GM18511 (cell line): ENCODE measurements at regions not wholly inside any gene's neighbourhood (a gene's known extent, or its start where the extent isn't known, plus 50 kb on each side); places are given as distances from the start of the nearest gene placed in this dataset.

ENCODE experiments used
- ATAC-seq: cut with Tn5 transposase; IDR thresholded peaks from one replicate; pipeline ENCODE4 v1.9.1; 2021; ENCODE audit warnings: mild to moderate bottlenecking, moderate library complexity; ENCODE audit not compliant: unreplicated experiment

DNA sequence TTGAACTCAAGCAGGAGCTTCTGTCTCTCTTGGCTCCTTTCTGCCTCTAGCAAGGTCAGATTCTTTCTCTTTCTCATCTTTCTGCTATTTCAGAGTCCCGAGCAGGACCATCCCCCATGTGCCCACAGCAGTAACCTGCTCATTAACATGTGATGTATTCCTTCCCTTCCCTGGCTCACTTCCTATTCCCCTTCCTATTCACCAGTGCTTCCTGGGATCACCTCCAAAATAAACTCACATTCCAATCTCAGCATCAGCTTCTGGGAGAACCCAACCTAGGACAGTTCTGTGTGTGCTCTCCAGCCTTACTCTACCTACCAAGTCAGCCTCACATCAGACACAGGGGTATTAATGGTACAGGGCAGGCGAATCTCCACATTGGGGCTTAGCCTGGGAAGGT lies 546.4 kb upstream of the SALL1 start:
- ATAC-seq, result no peak

DNA sequence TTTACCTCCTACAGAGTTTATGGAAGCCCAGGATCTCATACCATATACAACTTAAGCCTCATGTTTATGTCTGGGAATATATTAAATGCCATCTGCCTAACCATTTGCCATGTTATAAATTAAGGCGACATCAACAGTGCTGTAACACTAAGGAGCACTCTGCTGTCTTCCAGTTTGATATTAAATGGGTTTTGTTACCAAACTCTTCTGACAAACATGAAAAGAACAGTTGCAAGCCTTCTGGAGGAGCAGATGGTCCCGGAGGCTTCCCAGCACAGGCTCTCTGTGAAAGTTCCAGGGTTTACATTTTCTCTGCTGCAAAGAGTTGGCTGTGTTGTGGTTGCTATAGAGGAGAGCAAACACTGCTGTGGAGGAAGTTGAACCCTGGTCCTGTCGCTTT lies 545.3 kb upstream of the SALL1 start:
- ATAC-seq, result no peak

DNA sequence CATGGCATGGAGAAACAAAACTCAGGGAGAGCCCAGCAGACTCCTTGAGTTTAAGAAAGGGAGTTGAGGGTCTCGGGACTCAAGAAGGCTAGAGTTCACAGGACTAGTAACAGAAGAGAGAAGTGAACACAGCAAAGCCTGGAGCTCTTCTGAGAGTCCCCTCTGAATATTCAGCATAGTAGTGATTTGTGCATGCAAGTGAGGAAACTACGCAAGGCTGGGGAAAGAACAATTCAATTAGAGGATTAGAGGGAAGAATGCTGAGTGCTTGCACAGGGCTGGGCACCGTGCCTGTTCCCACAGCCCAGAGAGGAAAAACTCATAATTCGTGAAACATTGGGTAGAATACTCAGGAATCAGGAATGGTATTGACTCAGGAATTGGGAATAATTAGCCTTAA lies 540.0 kb upstream of the SALL1 start:
- no peak for ATAC-seq

DNA sequence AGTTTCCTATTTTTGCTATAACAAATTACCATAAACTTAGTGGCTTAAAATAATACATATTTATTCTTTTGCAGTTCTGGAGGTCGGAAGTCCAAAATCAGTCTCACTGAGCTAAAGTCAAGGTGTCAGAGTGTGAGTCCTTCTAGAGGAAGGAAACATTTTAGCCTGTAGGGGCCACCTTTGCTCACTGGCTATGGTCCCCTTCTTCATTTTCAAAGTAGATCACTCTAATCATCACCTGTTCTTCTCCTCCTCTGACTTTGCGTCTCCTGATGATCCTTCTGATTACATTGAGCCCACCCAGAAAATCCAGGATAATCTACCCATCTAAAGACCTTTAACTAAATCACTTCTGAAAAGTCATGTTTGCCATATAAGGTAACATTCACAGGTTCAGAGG lies 534.4 kb upstream of the SALL1 start:
- no peak for ATAC-seq

DNA sequence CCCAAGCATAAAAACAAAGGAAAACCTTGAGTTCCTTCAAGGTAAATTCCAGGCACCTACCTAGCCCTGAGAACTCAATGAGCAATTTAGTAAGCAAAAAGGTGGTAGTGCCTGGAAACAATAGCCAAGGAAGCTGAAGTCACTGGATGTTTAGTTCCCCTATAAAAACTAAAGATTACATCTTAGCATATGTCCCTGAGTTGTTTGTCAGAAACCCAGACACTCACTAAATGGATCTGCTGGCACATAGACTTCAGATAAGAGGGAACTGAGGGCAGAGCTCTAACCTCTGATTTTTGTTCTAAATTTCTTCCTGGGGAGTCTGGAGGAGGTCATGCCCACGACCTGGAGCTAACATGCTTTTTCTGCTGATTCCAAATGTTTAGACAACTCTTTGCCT lies 532.8 kb upstream of the SALL1 start:
- ATAC-seq, result no peak

DNA sequence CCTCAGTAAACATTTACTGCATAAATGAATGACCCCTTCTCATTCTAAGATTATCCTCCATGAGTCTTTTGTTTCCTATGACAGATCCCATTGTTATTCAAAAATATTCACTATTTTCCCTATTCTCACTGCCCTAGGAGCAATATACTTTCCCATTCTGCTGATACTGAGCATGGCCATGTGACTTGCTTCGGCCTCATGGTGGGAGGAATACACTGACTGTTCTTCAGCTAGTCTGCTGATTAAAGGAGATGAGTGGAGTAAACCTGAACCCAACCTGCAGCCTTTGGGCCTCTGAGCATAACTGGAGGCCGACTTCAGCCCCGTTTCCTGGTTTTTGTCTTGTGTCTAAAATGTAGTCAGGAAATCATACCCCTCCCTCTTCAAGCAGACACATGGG lies 531.8 kb upstream of the SALL1 start:
- ATAC-seq, result no peak

DNA sequence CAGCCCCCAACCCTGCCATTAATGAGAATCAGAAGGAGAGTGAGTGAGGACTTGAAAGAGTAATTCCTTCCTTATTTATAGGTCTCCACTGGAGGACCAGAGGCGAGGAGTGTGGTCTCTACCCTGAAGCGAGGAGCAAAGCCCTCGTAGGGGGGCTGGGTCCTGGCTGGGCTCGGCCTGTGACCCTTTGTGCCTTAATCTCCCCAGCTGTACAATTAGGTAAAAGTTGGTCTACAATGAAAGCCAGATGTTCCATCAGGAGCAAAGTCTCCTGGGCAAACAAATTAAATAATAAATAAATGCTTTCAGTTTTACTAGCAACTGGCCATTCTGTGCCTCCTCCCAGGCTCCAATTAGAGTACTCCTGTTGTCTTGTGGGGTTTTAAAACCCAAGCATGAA lies 523.5 kb upstream of the SALL1 start:
- no peak for ATAC-seq

DNA sequence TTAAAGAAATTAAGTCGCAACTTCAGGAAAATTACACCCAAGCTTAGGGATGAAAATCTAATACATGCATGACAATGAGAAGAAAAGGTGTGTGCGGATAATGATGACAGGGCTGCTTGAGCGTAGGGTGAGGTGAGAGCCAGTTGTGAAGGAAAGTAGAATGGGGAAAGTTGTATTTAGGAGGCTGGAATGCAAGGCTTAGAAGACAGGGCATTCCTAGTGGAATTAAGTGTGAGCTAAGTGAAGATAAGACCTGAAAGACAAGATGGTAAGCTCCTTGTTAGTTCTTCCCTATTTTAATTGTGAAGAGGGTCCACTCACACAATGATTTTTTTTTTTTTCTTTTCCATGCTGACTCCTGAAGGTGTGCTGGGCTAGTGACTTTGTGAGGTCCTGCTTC lies 519.5 kb upstream of the SALL1 start:
- ATAC-seq, result no peak

DNA sequence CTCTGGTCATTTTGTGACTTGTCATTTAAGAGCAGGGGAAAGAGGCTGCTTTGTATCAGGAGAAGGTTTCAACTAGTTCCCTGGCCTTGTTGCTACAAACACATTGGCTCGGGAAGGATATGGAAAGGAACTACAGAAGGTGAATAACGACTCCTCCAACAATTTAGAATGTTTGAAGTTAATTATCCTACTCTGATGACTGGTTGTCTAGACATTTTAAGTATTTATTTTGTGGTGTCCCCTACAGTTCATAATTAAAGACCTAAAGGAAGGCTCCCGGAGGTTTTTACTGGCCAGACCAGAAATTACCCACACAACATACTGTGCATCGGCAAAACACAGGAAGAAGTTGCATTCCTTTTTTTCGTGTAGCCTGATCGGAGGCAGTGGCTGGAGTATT lies 515.8 kb upstream of the SALL1 start:
- ATAC-seq, result no peak

DNA sequence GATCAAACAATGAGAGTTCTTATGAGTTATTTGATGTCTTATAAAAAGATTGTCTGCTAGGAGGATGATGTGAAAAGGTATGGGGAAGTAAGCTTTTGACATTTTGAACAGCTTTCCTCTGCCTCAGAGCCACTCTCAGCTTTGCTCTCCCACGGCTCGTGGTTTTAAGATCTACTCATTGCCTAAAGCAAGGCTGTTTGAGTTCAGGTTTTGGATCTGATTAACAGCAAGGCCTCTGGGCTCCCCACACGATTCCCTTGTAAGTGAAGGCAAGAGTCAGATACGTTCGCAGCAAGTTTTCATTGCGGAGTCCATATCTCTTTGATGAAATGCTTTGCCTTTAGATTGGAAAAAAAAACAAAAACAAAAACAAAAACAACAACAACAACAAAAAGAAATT lies 515.0 kb upstream of the SALL1 start:
- ATAC-seq, result no peak

DNA sequence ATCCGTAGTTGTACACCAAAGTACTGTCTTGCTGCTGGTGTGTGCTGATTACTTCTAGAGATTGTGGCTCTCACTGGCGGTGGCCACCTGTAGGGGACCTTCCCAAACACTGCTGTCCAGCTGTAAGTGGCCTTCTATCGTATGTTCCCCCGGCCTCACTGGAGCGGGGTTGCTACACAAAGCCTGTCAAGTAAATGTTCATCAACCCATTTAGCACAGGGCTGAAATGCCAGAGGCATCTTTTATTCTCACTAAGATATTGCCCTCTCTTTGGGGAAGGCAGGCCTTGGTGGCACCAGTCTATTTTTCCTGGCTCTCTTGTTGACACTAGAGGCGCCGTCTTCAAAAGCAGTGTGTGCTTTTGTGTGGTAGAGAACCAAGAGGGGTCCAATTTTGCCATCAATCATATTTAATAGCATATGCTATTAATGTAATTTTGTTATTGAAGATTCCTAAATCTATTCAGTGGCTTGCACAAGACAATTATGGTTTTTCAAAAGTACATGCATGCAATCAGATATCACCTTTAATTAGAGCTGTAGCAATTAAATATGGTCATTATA lies 514.4 kb upstream of the SALL1 start:
- no peak for ATAC-seq

DNA sequence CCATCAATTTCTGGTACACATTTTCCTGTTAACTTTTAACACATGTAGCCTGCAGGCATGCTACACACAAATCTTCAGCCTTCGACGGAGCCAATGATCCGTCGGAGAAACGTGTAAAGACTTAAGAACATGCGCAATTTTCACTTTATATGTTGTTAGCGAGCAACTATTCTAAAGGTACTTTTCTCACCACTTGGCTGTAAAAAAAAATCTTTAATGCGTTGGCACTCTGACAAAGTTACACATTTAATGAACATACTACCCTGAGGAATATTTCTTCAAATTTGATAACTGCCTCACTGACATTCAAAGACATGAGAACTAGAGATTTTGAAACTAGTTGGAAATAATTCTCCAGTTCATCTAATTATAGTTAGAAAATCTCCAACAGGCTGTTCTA lies 507.5 kb upstream of the SALL1 start:
- no peak for ATAC-seq

DNA sequence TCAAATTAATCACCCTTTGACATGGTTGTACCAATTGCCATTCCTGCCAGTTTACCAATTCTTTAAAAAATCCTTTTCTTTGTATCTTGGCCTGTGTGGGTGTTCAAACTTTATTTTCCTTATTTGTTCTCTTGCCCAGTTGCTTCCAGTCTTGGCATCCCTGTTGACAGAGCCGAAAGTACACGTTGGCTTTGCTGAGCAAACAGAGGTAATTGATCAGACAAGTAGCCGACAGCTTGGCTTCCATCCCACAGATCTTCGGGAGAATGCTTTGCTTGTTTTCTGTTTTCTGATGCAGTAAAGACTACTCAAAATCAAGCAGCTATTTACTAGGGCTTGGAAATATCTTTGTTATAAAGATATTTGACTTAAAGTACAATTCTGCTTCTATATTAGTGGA lies 506.8 kb upstream of the SALL1 start:
- no peak for ATAC-seq

DNA sequence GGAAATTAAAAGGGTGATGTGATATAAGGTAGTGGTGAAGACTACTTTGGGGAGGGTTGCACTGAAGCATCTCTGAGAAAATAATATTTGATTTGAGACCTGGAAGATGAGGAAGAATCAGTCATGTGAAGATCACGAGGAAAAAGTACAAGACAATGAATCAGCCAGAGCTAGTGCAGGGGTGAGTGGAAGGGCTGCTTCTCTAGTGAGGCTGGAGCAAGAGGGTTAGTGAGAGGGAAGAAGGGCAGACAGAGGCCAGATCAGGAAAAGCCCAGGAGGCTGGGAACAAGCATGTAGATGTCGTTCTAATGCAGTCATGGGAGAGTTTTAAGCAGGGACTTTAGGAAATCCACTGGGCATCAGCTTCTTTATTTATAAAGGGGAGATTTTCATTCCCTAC lies 504.2 kb upstream of the SALL1 start:
- ATAC-seq, result no peak

DNA sequence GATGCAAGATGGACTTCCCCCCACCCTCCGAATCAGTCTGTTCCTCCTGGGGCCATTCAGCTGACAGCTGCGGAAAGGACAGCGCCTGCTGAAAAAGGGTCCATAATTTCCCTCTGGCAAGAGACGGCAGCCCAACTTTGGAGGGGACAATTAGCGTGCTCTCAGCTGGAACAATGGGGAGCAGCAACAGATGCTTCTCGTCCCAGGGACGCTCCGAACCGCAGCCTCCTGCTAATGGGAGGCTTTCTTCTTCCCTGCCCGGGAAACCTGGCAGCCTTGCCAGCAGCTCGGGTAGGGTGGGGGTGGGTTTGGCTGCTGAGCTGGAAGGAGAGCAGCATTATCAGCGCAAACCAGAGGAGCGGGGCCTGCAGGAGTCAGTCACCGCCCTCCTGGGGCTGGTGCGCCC lies 500.0 kb upstream of the SALL1 start:
- ATAC-seq, result no peak

DNA sequence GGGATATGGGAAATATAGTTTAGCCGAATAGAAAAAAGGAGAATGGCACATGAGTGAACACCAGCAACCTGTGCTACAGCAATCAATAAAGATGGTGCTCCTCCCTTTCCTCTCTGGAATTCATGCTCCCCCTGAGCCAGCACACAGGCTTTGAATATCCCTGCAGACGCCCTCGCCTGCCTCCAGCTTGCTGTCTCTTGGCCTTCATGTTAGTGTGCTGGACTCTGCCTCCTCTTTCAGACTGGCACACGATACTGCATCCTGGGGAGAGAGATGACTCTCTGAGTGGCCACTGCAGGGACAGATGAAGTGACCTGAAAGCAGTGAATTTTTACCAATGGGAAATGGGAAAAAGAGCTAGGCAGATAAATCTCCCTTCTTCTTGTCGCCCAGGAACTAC lies 498.6 kb upstream of the SALL1 start:
- ATAC-seq, result no peak

DNA sequence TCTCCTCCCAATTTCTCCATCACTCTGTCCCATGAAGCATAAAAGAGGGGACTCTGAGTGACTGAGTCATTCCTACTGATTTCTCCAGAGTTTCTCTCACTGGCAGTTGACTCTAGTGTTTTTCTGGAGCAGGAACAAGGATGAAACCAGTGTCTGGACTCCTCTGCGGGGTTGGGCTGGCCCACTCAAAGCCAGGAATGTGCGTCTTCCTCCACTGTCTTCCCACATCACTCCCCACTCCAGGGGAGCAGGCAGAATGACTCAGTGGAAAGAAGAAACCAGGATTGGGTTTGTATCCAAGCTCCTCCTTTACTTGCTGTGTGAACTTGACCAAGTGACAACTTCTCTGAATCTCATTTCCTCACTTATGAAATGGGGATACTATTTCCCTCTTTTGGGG lies 497.5 kb upstream of the SALL1 start:
- no peak for ATAC-seq

DNA sequence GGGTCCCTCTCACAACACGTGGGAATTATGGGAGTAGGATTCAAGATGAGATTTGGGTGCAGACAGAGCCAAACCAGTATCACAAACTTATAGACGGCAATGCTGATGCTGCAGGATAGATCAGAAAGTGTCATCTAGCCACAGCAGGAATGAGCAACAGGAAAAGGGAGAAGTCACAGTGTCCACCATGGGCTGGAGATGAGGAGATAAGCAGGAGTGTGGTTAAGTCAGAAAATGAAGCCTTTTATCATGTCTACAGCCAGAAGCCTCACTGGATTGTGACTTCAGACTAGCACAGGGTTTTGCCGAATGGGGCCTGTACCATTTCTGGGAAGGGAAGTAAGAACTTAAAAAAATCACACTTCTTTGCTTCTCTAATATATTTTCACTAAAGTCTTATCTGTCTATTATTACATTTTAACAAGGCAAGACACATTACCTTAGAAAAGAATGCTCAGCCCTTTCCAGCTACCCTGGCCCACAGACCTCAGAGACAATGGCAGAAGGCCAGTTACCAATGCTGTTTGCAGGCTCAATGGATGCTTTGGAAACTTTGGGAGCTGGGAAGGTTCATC lies 490.2 kb upstream of the SALL1 start:
- ATAC-seq, result no peak

DNA sequence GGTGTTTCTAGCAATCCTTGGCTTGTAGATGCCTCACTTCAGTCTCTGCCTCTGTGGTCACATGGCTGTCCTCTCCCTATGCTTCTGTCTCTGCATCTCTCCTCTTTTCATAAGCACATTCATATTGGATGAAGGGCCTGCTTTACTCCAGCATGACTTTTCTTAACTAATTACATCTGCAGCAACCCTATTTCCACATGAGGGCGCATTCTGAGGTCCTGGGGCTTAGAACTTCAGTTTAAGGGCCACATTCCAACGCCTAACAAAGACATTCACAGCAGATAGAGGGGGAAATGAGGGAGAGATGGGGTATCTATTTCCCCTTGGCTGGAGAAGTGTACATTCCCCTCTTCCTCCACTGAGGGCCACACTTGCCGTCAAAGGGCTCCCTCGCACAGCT lies 489.1 kb upstream of the SALL1 start:
- ATAC-seq, result no peak

DNA sequence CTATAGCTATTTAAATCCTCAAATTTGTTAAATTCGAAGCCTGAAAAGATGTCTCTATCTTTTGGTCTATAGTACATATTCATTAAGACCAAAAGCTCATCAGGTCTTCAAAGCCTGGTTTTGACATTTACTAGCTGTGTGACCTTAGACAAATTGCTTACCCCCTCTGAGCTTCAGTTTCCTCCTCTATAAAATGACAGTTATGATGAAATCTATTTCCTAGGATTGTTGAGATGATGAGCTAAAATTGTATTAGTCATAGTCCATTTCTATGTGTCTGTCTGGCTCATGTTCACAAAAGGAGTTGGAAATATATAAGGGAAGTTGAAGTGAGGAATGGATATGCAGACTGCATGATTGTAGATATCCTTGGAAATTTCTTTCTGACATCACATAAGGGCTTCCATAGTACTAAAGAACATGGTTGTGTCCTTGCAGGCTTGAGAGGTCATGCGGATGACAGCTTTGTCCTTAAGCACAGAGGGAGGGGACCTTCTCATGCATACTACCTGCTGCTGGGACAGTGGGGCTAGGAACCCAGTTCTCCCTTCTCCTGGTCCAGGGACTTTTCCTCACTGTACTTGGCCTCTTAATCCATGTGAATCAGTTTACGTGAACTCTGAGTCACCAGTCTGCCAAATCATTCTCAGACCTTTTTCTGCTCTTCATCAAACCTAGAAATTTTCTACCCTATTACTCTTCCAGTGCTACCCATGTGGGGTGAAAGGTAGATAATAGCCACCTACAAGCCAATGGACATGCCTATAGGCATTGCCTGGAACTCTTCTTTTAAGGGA lies 487.5 kb upstream of the SALL1 start:
- no peak for ATAC-seq

DNA sequence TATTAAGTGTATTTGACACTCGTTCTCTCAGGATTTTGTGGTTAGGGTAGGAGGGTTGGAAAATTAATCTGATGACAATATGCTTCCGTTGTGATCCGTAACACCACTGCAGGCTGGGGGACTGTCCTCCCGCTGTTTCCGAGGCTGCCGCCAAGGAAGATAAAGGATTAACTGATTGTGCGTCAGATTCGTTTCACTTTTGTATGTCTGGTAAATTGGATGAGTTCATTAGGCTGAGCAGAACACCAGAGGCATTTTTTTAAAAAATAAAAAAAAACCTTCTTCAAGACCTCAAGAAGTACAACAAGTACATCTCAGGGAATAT lies 486.7 kb upstream of the SALL1 start:
- no peak for ATAC-seq

DNA sequence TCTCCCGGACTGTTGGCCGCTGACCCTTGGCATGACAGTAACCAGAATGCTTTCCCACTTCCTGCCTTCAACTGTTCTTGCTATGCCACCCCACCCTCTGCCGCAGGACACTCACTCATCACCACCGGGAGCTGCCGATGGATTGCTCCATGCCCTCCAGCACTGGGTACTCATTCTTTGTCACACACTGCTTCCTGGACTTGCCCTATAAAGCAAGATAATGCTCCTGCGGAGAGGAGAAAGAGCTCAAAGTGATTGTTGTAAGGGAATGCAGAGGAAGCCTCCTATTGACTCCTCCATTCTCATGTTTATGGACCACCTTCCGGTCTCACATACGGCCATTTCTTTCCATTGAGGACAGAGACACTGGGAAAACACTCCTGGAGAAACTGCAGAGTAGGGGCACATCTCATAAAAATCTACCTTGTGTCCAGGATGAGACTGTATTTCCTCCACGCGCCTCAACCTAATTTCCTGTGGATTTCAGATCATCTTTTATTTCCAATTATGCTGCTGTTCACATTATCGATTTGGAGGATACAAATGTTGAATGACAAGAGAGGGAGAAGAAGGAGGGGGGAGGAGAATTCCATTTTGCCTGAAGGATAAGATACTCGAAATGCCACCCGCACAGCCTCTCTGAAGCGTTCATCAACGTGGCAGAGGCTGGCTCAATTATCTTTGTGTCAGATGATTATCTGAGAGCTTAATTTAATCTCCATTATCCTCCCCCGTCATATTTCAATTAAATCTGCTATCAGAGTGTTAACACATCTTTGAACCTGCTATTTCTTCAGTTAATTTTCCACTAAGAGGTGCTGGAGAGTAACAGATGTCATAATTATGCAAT lies 486.1 kb upstream of the SALL1 start:
- no peak for ATAC-seq
